ENCODE measurements at regions not wholly inside any gene's neighbourhood (a gene's known extent, or its start where the extent isn't known, plus 50 kb on each side); places are given as distances from the start of the nearest gene placed in this dataset.

DNA sequence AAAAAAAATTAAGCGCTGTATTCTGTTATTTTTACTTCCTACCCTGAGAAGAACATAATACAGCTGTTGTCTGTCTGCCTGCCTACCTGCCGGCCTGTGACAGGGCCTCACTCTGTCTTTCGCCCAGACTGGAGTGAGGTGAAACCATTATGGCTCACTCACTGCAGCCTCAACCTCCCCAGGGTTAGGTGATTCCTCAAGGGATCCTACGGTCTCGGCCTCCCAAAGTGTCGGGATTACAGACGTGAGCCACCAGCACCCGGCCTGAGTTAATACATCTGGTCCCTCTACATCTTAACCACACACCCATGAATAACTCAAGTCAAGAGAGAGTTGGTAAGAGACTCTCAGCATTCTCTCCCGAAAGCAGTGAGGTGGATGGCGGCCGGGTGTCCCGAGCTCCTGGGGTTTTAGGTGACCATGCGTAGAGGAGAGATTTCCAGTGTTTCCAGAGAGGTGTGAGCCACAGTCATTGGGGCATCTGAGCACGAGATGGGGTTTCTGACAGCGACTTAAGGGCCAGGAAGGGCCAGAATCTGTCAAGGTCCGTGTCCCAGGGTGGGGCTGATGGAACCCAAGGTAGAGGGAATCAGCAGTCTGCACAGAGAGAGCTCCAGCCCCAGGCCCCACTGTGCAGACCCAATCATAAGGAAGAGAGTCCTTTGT, 1954.4 kb upstream of the DEFB115 start:
- TF ChIP-seq, protein P1, sequence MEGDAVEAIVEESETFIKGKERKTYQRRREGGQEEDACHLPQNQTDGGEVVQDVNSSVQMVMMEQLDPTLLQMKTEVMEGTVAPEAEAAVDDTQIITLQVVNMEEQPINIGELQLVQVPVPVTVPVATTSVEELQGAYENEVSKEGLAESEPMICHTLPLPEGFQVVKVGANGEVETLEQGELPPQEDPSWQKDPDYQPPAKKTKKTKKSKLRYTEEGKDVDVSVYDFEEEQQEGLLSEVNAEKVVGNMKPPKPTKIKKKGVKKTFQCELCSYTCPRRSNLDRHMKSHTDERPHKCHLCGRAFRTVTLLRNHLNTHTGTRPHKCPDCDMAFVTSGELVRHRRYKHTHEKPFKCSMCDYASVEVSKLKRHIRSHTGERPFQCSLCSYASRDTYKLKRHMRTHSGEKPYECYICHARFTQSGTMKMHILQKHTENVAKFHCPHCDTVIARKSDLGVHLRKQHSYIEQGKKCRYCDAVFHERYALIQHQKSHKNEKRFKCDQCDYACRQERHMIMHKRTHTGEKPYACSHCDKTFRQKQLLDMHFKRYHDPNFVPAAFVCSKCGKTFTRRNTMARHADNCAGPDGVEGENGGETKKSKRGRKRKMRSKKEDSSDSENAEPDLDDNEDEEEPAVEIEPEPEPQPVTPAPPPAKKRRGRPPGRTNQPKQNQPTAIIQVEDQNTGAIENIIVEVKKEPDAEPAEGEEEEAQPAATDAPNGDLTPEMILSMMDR (IDR thresholded peaks at IDR 0.05) = no peak
- no peak for TF ChIP-seq POLR2A (IDR thresholded peaks at IDR 0.05)

Measured in tibial nerve (tissue), 3 donors.